GM06990 (cell line): ENCODE measurements at regions not wholly inside any gene's neighbourhood (a gene's known extent, or its start where the extent isn't known, plus 50 kb on each side); places are given as distances from the start of the nearest gene placed in this dataset.

Experiments
- DNase-seq: peaks from one replicate; pipeline ENCODE4 v3.0.0-alpha.2; 2011; ENCODE audit not compliant: insufficient read length; ENCODE audit errors: extremely low read depth
- H3K27me3 ChIP-seq: replicated peaks from 2 replicates; pipeline ENCODE4 v1.6.0; 2011; ENCODE audit warnings: low read length; ENCODE audit not compliant: control insufficient read depth, insufficient read depth
- H3K36me3 ChIP-seq: 2 replicates; pipeline ENCODE4 v1.5.1; 2011; ENCODE audit warnings: low read length; ENCODE audit not compliant: control insufficient read depth, insufficient read depth
- H3K4me3 ChIP-seq: replicated peaks from 2 replicates; pipeline ENCODE4 v1.5.1; 2011; ENCODE audit warnings: low read depth, mild to moderate bottlenecking, control low read depth, low read length
- CTCF ChIP-seq: IDR thresholded peaks from 2 replicates; pipeline ENCODE4 v1.5.1; 2011; ENCODE audit warnings: low read length, control low read depth, mild to moderate bottlenecking, inconsistent platforms; ENCODE audit not compliant: insufficient read depth, poor library complexity, severe bottlenecking

DNA sequence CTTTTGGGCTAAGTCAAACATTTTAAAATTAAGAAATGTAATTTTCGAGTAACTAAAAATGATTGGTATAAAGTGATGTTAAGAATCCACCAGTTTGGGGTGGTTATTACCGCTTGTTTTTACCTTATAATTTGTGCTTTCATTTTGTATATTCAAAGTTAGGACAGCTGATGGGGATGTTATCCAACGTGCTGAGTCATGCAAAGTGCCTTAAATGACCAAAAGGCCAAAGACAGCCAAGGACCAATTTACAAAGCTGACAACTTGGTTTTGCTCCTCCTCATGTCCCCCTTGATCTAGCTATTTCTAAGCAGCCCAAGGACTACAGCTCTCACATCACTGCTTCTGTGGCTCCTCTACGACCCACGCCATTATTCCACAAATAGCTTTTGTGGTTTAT lies 181.4 kb upstream of the PCDH7 start:
- H3K4me3 ChIP-seq: no peak overlapping the region
- H3K27me3 ChIP-seq: no peaks in the 10 kb centered on the region
- no peak for DNase-seq
- no peak for TF ChIP-seq CTCF
- no peaks in the 10 kb centered on the region for H3K36me3 ChIP-seq

- Histone ChIP-seq H3K27me3 (no peaks in the 10 kb centered on the region), H3K36me3 (no peaks in the 10 kb centered on the region), H3K4me3 (no peak overlapping the region)
- DNase-seq: no peak
- TF ChIP-seq CTCF: no peak
Observed at GRCh38 chr4:30543057-30543456, 177.1 kb upstream of the PCDH7 start.

- no peak for DNase-seq
- TF ChIP-seq CTCF: no peak
- H3K4me3 ChIP-seq: no peak overlapping the region
- H3K36me3 ChIP-seq: no peaks in the 10 kb centered on the region
- no peaks in the 10 kb centered on the region for H3K27me3 ChIP-seq
Observed at GRCh38 chr4:30553151-30553550, 167.0 kb upstream of the PCDH7 start.

GRCh38 chr4:30553706-30554105 lies 166.5 kb upstream of the PCDH7 start:
- TF ChIP-seq CTCF: no peak

GRCh38 chr4:30555775-30556174 lies 164.4 kb upstream of the PCDH7 start:
- no peaks in the 10 kb centered on the region for H3K27me3 ChIP-seq
- DNase-seq: no peak
- no peaks in the 10 kb centered on the region for H3K36me3 ChIP-seq
- TF ChIP-seq CTCF: no peak
- no peak overlapping the region for H3K4me3 ChIP-seq

More at GRCh38 chr4:30553706-30554105, 166.5 kb upstream of the PCDH7 start:
- Histone ChIP-seq H3K4me3 (no peak overlapping the region), H3K36me3 (no peaks in the 10 kb centered on the region), H3K27me3 (no peaks in the 10 kb centered on the region)
- DNase-seq: no peak

GRCh38 chr4:30559481-30559880 lies 160.7 kb upstream of the PCDH7 start:
- no peak for DNase-seq
- H3K4me3 ChIP-seq: no peak overlapping the region
- no peak for TF ChIP-seq CTCF

More at GRCh38 chr4:30559481-30559880, 160.7 kb upstream of the PCDH7 start:
- Histone ChIP-seq H3K36me3 (no peaks in the 10 kb centered on the region), H3K27me3 (no peaks in the 10 kb centered on the region)
